Prostate gland (tissue), 2 donors: ENCODE measurements at regions not wholly inside any gene's neighbourhood (a gene's known extent, or its start where the extent isn't known, plus 50 kb on each side); places are given as distances from the start of the nearest gene placed in this dataset.

Source experiments
- CTCF ChIP-seq, 4 experiments: fragments of 200-600 bp in 2 of 4; fragments of 450-650 bp in 2 of 4; sonication (generic) in 2 of 4; IDR thresholded peaks; 1 replicate in 3 of 4; 2 replicates in 1 of 4; pipeline ENCODE4 v1.5.1; 2016 to 2019; ENCODE audit warnings: antibody characterized with exemption in 4 of 4, mild to moderate bottlenecking in 2 of 4, moderate library complexity in 2 of 4
- POLR2A ChIP-seq: fragments of 450-650 bp; IDR thresholded peaks from one replicate; pipeline ENCODE4 v1.6.1; 2016; ENCODE audit warnings: antibody characterized with exemption, mild to moderate bottlenecking
- POLR2AphosphoS5 ChIP-seq: sonication (generic); formaldehyde crosslinking; IDR thresholded peaks from one replicate; pipeline ENCODE4 v1.6.1; 2017; ENCODE audit warnings: antibody characterized with exemption

- TF ChIP-seq CTCF (IDR thresholded peaks at IDR 0.05) (no peak), POLR2A (no peak), POLR2AphosphoS5 (no peak)
Measured at GRCh38 chr14:48622980-48623379, 947.6 kb upstream of the MDGA2 start.
